Glomerular visceral epithelial cell (primary cell): ENCODE measurements at regions not wholly inside any gene's neighbourhood (a gene's known extent, or its start where the extent isn't known, plus 50 kb on each side); places are given as distances from the start of the nearest gene placed in this dataset.

Experiments
- DNase-seq: peaks from one replicate; pipeline ENCODE4 v3.0.0-alpha.2; 2016; ENCODE audit errors: extremely low spot score

DNA sequence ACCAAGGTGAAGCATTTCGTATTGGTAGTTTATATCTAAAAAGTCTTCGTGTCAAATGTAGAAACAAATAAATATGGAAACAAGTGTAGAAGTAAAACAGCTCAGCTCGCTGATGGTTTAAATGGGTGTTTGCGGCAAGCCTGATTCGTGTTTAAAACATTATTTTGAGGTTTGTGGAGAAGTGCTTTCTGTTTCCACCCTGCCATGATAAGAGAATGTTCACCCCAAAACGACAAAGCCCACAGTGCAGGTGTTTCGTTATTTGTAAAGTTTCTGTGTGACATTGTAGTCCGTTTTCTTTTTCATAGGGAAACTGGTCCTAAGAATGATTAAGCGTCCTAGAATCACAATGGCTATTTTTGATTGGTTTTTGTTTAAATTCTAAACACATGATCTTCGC, 316.2 kb upstream of the SHH start:
- no peak for DNase-seq

DNA sequence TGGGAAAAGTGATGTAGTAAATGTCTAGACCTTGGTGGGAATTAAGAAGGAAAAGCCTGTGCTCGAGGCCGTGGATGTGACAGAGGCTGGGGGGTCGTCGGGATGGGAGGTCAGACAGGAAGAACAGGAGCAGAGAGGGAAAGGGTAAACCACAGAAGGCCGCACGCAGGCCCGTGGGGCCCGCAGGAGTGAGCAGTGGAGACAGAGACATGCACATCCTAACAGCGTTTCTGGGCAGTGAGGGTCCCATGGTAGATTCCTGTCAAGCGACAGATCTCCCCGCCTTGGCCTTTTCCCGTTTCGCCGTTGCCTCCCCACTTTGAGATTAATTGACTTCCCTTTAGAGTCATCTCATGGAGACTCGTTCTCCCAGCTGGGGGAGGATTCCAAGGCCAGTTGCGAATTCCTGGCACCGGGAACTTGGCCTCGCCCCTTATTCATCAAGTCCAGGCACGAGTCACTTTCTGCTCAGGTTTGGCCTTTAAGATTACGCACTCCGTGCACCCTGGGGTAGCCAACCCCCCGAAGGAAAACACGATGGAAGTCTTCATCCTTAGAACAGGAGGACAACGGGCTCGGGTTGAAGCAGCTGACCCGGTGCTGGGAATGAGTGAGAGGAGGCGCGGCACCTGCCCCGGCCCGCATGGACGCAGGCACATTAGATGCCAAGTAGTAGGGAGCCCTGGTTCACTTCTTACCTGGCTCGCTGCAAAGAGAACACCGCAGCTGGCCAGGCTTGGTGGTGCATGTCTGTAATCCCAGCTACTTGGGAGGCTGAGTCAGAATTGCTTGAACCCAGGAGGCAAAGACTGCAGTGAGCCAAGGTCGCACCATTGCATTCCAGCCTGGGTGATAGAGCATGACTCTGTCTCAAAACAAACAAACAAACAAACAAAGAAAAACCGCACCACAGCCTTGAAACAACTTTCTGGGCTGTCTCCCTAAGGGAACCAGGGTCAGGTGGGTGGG, 315.2 kb upstream of the SHH start:
- DNase-seq: no peak

DNA sequence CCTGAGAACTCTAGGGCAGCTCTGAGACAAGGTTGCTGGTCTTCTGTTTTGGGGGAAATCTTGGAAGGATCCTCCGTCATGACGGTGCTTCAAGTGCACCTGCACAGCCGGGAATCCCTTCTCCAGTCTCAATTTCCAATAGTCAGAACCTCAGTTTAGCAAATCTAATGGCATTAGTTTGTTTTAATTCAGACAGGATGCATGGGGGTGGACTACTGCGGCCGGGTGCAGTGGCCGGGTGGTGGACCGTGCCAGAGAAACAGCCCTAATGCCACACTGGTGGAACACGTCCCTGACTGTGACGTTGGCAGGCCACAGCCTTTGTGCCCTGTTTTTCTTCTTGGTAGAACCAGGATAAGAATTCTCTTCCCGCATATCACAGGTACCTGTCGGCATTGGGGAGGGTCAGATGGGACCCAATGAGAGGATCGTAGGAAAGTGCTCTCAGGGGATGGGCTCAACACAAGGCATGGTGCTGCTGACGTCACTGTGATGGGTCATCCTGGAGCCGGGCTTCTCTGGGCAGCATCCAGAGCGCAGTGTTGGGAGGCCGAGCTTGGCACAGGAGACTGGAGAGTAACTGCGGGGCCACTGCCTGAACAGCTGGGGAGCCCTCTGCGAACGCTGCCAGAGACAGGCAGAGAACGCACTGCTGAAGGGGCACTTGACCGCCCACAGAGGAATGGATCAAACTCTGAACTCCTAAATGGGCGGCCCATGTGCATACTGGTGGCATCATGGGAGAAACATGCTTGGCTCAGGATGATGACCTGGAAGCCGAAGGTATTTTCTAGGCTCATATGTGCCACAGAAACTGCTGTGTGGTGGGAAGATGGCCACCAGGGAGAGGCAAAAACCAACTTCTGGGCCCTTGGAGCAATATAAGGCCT, 313.8 kb upstream of the SHH start:
- no peak for DNase-seq

DNA sequence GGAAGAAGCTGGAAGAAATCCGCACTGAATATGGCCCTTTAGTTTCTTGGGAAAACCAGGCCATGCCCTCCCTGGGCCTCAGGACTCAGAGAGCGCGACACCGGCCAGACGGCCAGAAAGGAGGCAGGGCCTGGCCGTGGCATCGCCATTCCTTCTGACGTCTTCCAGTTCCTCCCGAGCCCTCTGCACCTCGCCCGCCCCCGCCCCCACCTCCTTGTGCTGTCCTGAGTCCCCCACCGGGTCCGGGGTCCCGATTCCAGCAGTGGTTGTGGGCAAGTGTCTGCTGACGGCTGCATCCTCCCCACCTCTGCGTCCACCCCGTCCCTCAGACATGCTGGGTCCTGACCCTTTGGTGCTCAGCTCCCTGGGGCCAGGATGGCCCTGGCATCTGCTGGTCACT, 312.1 kb upstream of the SHH start:
- DNase-seq: no peak

DNA sequence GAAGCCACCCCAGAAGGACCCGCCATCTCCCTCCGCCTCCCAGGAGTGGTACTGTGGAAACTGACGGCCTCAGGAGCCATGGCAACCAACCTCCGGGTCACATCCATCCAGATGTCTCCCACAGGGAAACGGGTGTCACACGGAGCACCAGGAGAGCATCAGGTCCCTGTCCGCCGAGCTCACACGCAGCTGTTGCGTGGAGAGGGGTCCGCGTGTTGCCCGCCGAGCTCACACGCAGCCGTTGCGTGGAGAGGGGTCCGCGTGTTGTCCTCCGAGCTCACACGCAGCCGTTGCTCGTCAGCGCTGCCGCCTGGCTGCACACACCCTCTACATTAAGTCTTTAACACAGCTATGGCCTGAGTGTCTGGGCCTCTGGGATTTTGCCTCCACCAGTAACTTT, 311.1 kb upstream of the SHH start:
- no peak for DNase-seq

DNA sequence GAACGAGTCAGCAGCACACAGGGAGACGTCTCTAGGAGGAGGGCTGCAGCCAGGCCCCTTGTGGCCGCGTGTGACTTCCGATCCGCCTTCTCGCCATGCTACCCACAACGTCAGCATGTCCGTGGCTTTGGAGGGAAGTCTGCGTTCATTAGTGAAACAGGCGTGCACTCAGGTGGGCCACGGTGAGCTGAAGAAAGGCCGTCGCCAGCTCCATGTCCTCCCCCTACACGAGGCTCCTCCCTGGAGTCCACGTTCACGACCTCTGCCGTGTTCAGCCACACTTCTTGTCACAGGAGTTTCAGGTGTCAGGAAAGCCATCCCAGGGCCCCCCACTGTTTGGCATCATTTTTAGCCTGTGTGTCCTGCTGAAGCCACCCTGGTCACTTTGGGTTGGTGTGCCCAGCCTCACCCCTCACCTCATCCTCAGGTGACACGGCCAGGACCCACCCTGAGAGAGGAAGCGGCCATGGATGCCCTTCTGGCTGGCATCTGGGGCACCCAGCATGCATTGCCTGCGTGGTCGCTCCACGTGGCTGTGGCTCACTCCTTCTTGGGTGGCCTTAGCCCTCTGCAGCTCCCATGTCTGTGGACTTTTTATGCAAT, 310.6 kb upstream of the SHH start:
- DNase-seq: no peak

DNA sequence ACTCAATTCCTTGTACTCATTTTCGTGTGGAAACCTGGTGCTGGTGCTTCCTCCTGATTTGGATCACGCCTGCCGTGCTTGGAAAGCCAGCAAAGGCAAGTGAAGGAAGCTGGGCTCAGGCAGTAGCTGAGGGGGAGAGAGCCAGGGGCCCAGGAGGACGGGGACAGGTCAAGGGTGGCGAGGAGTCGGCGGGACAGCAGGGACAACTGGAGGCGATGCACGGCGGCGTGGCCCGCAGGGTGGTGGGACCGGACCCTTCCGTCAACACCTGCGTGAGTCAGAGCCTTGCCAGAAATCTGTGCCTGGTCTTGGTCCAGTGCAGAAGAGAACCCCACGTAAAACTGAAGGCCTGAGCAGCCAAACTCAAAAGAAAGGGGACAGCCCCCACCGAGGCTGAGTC, 309.7 kb upstream of the SHH start:
- DNase-seq: no peak

DNA sequence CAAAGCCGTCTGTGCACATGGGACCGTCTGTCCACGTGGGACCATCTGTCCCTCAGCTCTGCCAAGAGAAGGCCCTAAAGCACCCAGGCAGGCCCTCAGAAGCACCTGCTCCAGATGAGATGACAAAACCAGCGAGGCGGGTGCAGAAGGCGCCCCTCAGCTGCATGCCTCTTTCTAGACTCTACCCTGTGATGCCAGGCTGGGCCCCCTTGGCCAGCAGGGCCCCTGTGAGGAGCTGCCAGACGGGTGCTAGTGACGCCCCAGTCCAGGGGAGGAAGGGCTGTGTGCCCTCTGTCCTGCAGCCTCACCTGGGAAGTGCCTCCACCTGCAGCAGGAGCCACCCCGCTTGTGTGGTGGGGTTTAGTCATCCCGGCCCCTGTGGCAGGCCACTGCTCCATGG, 309.2 kb upstream of the SHH start:
- no peak for DNase-seq

DNA sequence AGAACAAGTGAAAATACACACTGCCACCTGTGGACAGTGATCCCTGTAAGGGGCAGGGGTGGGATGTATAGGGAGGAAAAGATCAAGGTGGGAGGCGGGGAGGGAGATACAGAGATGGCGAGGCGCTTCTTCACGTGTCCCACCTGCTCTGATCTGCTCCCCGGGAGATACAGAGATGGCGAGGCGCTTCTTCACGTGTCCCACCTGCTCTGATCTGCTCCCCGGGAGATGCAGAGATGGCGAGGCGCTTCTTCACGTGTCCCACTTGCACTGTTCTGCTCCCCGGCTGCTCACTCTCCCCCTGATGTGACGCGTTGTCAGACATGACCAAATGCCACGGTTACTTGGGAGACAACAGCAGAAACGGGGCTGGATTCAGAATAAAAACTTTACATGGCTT, 308.3 kb upstream of the SHH start:
- DNase-seq: no peak

DNA sequence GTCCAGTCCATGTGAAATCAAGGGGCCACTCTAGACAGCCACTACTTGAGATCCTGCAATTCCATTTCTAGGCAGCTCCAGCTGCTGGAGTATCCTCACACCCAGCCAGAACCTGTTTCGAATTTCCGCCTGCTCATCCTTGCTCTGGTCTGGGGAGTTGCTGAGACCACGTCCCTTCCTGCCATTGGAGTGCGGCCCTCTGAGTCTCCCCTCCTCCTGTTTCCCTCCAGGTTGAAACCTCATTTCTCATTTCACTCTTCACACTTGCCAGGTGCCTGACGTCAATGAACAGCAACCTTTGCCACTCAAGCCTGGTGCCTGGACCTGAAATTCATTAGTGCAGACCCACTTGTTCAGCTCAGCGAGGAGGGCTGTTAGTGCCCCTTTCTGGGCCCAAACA, 307.5 kb upstream of the SHH start:
- DNase-seq: no peak

DNA sequence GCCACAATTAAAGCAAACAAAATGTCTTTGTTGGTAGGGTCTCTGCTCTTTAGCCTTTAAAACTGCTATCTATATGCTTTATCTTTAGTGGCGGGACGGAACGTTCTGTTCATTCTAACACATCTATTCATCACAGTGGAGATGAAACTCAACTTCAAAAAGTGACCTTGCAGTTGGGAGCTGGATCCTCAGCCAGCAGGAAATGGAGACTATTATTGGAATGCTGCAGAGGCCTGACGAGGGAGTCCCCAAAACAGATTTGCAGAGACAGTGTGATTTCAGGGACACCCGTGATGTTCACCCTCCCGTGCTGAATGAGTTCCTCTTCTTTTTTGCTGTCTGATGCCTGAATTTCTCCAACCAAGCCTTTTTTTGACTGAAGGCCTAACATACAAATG, 306.0 kb upstream of the SHH start:
- no peak for DNase-seq

DNA sequence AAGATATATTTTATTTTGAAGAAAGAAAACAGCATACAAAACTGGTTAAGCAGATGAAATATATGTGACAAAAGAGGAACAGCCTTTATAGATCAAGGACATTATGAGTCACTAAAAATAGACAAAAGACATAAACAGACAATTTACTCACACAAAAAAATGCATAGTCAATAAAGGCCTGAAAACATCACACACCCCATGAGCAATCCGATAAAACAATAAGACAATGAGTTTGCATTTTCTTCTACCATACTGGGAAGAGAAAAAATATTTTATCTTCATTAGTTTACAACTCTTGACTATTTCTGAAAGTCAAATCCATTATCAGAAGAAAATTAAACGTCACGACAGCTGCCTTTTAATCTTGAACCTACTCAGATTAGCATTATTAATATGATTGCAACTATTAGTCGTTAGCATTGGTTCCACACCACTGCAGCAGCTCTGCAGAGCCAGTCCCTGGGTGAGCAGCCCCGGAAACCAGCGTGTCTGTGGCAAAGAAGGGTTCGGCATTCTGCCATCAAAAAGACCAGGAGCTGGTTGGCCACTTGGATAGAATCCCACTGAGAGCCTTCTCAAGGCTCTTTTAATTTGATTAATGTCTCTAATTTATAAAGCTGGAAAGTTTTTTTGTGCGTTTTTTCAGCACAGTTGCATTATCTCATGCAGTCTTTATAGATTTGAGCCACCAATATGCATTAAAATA, 305.4 kb upstream of the SHH start:
- no peak for DNase-seq

DNA sequence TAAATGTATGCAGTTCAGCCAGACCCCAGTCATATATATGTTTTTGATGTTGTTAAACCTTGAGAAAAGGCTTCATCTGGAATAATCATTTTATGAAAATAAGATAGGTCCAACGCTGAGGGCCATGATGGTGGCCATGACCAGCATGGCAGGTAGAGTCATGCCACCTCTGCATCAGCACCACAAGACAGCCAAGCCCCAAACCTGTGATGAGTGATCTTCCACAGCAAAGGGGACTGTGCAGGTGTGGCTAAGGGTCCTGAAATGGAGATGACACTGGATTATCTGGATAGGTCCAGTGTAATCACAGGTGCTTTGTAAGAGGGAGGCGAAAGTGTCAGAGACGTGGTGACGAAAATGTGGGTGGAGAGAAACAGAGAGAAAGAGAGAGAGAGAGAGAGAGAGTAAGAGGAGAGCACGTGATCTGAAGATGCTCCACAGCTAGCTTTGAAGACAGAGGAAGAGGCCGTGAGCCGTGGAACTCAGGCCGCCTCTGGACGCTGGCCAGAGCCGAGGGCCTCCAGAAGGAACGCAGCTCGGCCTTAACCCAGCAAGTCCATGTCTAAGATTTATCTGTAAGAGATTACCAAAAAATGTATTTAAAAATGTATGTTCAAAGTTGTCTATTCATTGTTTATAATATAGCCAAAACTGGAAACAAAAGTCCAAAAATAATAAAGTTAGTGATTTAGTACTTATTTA, 304.4 kb upstream of the SHH start:
- DNase-seq: no peak

DNA sequence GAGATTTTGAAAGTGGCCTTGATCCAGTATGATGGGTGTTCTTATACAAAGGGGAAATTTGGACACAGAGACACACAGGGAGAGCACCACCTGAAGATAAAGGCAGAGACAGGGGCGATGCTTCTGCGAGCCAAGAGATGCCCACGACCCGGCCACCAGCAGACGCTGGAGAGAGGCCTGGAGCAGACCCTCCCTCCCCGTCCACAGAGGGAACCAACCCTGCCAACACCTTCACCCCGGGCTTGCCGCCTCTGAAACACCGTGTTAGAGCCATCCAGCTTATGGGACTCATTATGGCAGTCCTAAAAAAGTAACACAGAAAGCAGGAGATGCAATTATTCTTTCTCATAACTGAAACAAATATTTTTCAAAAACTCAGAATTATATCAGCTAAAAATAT, 303.3 kb upstream of the SHH start:
- no peak for DNase-seq

DNA sequence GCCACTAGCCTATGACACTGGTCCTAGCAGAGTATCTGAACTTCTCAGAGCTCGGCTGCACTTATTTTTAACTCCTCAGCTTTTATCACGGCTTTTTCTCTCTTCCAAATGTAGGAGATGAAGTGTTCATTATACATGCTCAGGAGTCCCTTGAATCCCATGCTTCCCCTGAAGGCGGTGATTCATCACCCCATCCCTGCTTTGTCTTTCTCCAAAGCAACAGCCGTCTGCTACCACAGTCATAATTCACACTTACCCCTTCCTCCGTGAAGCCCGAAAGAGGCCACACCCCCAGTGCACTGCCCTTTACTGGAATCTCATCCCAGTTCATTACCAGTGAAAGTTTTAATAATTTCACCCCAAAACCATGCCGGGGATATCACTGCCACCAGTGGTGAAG, 301.5 kb upstream of the SHH start:
- no peak for DNase-seq

DNA sequence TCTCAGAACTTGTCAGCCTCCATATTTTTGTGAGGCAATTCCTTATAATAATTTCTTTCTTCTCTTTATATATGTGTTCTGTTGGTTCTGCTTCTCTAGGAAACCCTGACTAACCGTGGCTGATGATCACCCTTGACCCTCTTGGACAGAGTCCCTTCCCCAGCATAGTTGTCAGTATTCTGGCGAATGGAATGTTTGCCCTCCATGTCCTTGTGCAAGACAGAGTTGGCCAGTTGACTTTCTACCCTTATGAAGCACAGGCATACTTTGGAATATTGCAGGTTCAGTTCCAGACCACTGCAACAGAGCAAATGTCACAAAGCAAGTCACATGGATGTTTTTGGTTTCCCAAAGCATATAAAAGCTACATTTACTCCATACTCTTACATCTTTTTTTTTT, 297.7 kb upstream of the SHH start:
- DNase-seq: no peak

DNA sequence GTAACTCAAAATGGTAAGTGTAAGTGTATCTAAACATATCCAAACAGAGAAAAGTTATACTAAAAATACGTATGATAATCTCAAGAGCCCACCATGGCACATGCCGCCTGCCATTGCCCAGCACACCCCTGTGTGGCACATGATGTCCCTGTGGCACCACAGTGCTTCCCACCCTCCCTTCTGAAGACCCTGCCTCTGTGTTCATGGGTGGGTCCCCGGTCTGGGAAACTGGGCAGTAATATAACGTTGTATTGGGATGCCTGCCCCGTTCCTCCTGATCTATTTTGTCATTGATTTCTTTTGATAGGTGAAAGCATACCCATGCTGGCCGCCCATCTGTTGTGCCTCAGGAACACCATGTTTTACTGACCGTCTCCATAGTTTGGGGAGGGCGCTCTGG, 296.8 kb upstream of the SHH start:
- DNase-seq: no peak

DNA sequence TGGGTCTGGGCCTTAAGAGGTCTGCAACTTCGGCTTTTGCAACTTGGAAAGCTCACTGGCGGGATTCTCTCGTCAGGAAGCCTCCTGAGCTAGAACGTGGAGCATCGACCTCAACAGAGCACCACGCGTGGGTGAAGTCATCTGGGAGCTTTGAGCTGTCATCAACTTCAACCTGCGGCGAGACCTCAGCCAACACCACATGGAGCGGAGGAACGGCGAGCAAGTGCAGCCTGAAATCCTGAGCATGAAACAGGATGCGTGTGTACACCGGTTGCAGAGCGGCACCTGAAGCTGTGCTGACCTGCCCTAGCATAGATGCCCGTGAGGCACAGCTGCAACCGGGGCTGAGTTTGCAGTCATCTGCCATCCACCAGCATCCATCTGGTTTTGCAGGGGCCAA, 295.7 kb upstream of the SHH start:
- no peak for DNase-seq

DNA sequence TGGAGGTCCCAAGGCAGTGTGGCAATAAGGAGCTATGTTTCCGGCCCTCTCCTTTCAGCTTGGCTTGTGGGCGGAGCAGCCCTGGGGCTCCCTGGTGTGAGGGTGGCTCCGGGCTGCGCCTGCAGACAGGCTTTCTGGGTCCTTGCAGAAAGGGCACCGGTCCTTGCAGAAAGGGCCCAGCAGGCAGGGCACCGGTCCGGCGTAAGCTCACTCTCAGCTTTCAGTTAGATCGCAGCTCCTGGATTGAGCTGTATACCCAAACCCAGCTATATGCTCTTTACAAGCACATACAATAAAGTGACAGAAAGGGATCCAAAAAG, 293.8 kb upstream of the SHH start:
- DNase-seq: no peak

DNA sequence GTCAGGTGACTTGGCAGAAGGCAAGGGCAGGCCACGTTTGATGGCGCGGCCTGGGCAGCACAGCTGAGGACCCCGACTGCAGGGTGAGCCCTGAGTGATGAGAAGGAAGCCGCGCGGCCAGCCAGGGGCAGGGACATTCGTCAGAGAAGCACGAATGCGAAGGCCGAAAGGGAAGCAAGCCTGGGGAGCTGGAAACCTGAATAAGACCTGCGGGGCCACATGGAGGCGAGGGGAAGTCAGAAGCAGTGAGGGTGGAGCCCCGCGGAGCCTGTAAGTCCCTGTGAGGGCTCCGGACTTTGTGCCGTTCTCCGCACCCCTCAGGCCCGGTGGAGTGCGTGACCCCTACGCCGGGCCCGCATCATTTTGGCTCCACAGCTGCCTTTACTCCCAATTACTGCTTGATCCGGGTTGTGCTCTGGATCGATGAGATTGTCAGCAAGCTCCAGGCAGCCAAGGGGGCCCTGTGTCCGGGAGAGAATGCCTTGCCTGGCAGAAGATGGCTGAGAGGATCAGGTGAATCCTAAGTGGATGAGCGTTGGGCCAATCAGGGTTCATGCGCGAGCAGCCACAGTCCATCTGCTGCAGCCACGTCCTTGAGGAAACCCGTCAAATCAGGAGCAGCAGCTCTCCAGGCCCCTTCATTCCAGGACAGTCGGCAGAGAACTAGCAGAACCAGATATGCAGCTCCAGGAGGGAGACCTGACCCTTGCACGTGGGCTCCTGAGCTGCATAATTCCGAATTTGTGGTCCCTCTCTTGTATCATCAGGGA, 293.3 kb upstream of the SHH start:
- no peak for DNase-seq
